UCSD-AML1 (cell line): ENCODE measurements at regions not wholly inside any gene's neighbourhood (a gene's known extent, or its start where the extent isn't known, plus 50 kb on each side); places are given as distances from the start of the nearest gene placed in this dataset.
"Not testable (repeated sequence)": the region's sequence is repeated elsewhere in the genome, so short reads cannot be mapped to it uniquely, and the experiment has no call there.

Experiments used
- DNase-seq: peaks from one replicate; lab custom pipeline; 2025; ENCODE audit not compliant: unreplicated experiment; lab: John Stamatoyannopoulos, UW

GRCh38 chr4:66091786-66092185, 421.5 kb upstream of the EPHA5 start:
- no peak for DNase-seq

GRCh38 chr4:66073961-66074360, 403.7 kb upstream of the EPHA5 start:
- no peak for DNase-seq

- DNase-seq = no peak
Observed at GRCh38 chr4:66071911-66072310, 401.6 kb upstream of the EPHA5 start.

GRCh38 chr4:66062921-66063320, 392.6 kb upstream of the EPHA5 start:
- DNase-seq = no peak

- no peak for DNase-seq
Observed at GRCh38 chr4:66062044-66062443, 391.8 kb upstream of the EPHA5 start.

GRCh38 chr4:66059556-66059955, 389.3 kb upstream of the EPHA5 start:
- no peak for DNase-seq

- no peak for DNase-seq
Observed at GRCh38 chr4:66059136-66059535, 388.8 kb upstream of the EPHA5 start.

GRCh38 chr4:66055999-66056398, 385.7 kb upstream of the EPHA5 start:
- DNase-seq = no peak

- DNase-seq = no peak
Observed at GRCh38 chr4:66052426-66052825, 382.1 kb upstream of the EPHA5 start.

GRCh38 chr4:66048861-66049260, 378.6 kb upstream of the EPHA5 start:
- DNase-seq = no peak

GRCh38 chr4:66045913-66046312, 375.6 kb upstream of the EPHA5 start:
- no peak for DNase-seq

- DNase-seq = no peak
Observed at GRCh38 chr4:66035701-66036100, 365.4 kb upstream of the EPHA5 start.

GRCh38 chr4:66034671-66035070, 364.4 kb upstream of the EPHA5 start:
- no peak for DNase-seq

- DNase-seq = no peak
Observed at GRCh38 chr4:66034262-66034661, 364.0 kb upstream of the EPHA5 start.

- DNase-seq = no peak
Observed at GRCh38 chr4:66032571-66032970, 362.3 kb upstream of the EPHA5 start.

GRCh38 chr4:66028668-66029067, 358.4 kb upstream of the EPHA5 start:
- DNase-seq = no peak

GRCh38 chr4:66023061-66023460, 352.8 kb upstream of the EPHA5 start:
- no peak for DNase-seq

- no peak for DNase-seq
Observed at GRCh38 chr4:66017671-66018070, 347.4 kb upstream of the EPHA5 start.

GRCh38 chr4:66016240-66016639, 346.0 kb upstream of the EPHA5 start:
- DNase-seq = no peak

GRCh38 chr4:66014146-66014765, 344.0 kb upstream of the EPHA5 start:
- DNase-seq = no peak

GRCh38 chr4:66000510-66001117, 330.3 kb upstream of the EPHA5 start:
- DNase-seq = no peak

- no peak for DNase-seq
Observed at GRCh38 chr4:65999518-65999871, 329.2 kb upstream of the EPHA5 start.

GRCh38 chr4:65998807-65999517, 328.7 kb upstream of the EPHA5 start:
- not testable (repeated sequence) for DNase-seq
